PC-9 (cell line): ENCODE measurements at regions not wholly inside any gene's neighbourhood (a gene's known extent, or its start where the extent isn't known, plus 50 kb on each side); places are given as distances from the start of the nearest gene placed in this dataset.

ENCODE experiments used
- BruUV-seq: library from RNA; stranded (reverse); fragments of 400-500 nt; replicated peaks from 2 replicates; lab custom pipeline; 2021; lab: Mats Ljungman, UMichigan
- CTCF ChIA-PET: fragments of 300-600 bp; sonication (Branson Sonifier 250); formaldehyde crosslinking; loops from one replicate; lab custom pipeline; 2022; ENCODE audit warnings: antibody characterized with exemption; lab: Charles Lee
- POLR2A ChIA-PET: fragments of 300-600 bp; sonication (Branson Sonifier 250); formaldehyde crosslinking; loops from one replicate; lab custom pipeline; 2022; ENCODE audit warnings: antibody characterized with exemption; ENCODE audit not compliant: unreplicated experiment; lab: Charles Lee
- DNase-seq, 2 experiments: peaks; one replicate each; pipeline versions ENCODE4 v3.0.0 to v3.0.0-alpha.2; 2015 to 2022; ENCODE audit warnings: mixed read lengths in 1 of 2
- H2AFZ ChIP-seq: fragments of 200-600 bp; sonication (generic); 2 replicates; pipeline ENCODE4 v1.8.1; 2017; ENCODE audit warnings: antibody characterized with exemption
- H3F3A ChIP-seq: fragments of 200-600 bp; sonication (generic); 2 replicates; pipeline ENCODE4 v1.8.1; 2017; ENCODE audit warnings: antibody characterized with exemption, mild to moderate bottlenecking, low read depth; ENCODE audit not compliant: insufficient read depth
- H3K27ac ChIP-seq: fragments of 200-600 bp; sonication (generic); 2 replicates; pipeline ENCODE4 v1.6.1; 2016; ENCODE audit warnings: mixed run types
- H3K27me3 ChIP-seq: fragments of 200-600 bp; sonication (generic); 2 replicates; pipeline ENCODE4 v1.6.1; 2016; ENCODE audit warnings: low read depth, mixed run types; ENCODE audit not compliant: insufficient read depth
- H3K36me3 ChIP-seq: fragments of 200-600 bp; sonication (generic); 2 replicates; pipeline ENCODE4 v1.6.1; 2016; ENCODE audit warnings: low read depth, mixed run types
- H3K4me1 ChIP-seq: fragments of 200-600 bp; sonication (generic); replicated peaks from 2 replicates; pipeline ENCODE4 v1.6.1; 2016; ENCODE audit warnings: mixed run types; ENCODE audit not compliant: insufficient read depth
- H3K4me2 ChIP-seq: fragments of 200-600 bp; sonication (generic); 2 replicates; pipeline ENCODE4 v1.6.1; 2017; ENCODE audit warnings: mixed run types
- H3K4me3 ChIP-seq: fragments of 200-600 bp; sonication (generic); 2 replicates; pipeline ENCODE4 v1.6.1; 2016; ENCODE audit warnings: mixed run types
- H3K79me2 ChIP-seq: fragments of 200-600 bp; sonication (generic); 2 replicates; pipeline ENCODE4 v1.6.1; 2017; ENCODE audit warnings: low read depth, mixed run types
- H3K9me2 ChIP-seq: fragments of 200-600 bp; sonication (generic); 2 replicates; pipeline ENCODE4 v1.8.1; 2017; ENCODE audit warnings: mild to moderate bottlenecking; ENCODE audit not compliant: insufficient read depth
- H3K9me3 ChIP-seq: fragments of 200-600 bp; sonication (generic); 2 replicates; pipeline ENCODE4 v1.8.1; 2016; ENCODE audit warnings: low read depth; ENCODE audit not compliant: insufficient read depth
- H4K20me1 ChIP-seq: fragments of 200-600 bp; sonication (generic); 2 replicates; pipeline ENCODE4 v1.8.1; 2017; ENCODE audit not compliant: insufficient read depth
- EZH2 ChIP-seq: fragments of 200-600 bp; sonication (generic); IDR thresholded peaks from 2 replicates; pipeline ENCODE4 v1.8.0; 2017; ENCODE audit warnings: antibody characterized with exemption, low read depth
- intact Hi-C: fragments of 100-400 bp; cut with micrococcal nuclease; formaldehyde crosslinking; loops from one replicate; pipeline ENCODE4 v1.10.0; 2022; ENCODE audit not compliant: unreplicated experiment
- TF ChIP-seq, protein P1 (sequence below): fragments of 200-600 bp; sonication (generic); conservative IDR thresholded peaks from 2 replicates; pipeline ENCODE4 v1.6.1; 2017; ENCODE audit warnings: mixed run types, antibody characterized with exemption, mild to moderate bottlenecking, moderate library complexity

DNA sequence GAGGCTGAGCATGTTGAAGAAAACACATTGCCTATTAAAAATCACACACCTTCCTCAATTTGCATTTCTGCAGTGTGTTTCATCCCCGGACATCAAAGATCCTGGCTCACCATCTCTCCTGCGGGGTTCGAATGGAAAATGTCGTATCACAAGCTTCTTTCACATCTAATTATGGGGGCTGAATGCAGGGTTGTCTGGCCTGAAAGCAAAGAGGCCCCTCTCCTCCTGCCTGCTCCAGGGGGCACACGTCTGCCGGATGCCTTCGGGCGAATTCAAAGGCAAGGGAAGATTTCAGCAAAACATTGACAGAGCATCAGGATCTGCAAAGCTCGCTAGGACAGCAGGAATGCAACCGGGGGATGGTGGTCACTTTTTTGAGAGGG is 1447.7 kb downstream of the TBC1D22A start:
- POLR2A ChIA-PET: no interaction called here
- Histone ChIP-seq H3K9me2 (no peaks in the 10 kb centered on the region), H3F3A (no peaks in the 10 kb centered on the region), H3K9me3 (no peaks in the 10 kb centered on the region), H4K20me1 (no peaks in the 10 kb centered on the region), H3K4me1 (no peaks in the 10 kb centered on the region), H3K36me3 (no peaks in the 10 kb centered on the region), H3K27ac (no peak overlapping the region), H3K4me3 (no peak overlapping the region), H2AFZ (no peak overlapping the region), H3K4me2 (no peak overlapping the region), H3K27me3 (peaks cover 76% of the 10 kb centered on the region), H3K79me2 (no peaks in the 10 kb centered on the region)
- intact Hi-C loops: no loop called here
- no peak for TF ChIP-seq EZH2
- TF ChIP-seq, protein P1, sequence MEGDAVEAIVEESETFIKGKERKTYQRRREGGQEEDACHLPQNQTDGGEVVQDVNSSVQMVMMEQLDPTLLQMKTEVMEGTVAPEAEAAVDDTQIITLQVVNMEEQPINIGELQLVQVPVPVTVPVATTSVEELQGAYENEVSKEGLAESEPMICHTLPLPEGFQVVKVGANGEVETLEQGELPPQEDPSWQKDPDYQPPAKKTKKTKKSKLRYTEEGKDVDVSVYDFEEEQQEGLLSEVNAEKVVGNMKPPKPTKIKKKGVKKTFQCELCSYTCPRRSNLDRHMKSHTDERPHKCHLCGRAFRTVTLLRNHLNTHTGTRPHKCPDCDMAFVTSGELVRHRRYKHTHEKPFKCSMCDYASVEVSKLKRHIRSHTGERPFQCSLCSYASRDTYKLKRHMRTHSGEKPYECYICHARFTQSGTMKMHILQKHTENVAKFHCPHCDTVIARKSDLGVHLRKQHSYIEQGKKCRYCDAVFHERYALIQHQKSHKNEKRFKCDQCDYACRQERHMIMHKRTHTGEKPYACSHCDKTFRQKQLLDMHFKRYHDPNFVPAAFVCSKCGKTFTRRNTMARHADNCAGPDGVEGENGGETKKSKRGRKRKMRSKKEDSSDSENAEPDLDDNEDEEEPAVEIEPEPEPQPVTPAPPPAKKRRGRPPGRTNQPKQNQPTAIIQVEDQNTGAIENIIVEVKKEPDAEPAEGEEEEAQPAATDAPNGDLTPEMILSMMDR: no peak
- no peak for DNase-seq
- CTCF ChIA-PET: no interaction called here
- no TSS peak for BruUV-seq

DNA sequence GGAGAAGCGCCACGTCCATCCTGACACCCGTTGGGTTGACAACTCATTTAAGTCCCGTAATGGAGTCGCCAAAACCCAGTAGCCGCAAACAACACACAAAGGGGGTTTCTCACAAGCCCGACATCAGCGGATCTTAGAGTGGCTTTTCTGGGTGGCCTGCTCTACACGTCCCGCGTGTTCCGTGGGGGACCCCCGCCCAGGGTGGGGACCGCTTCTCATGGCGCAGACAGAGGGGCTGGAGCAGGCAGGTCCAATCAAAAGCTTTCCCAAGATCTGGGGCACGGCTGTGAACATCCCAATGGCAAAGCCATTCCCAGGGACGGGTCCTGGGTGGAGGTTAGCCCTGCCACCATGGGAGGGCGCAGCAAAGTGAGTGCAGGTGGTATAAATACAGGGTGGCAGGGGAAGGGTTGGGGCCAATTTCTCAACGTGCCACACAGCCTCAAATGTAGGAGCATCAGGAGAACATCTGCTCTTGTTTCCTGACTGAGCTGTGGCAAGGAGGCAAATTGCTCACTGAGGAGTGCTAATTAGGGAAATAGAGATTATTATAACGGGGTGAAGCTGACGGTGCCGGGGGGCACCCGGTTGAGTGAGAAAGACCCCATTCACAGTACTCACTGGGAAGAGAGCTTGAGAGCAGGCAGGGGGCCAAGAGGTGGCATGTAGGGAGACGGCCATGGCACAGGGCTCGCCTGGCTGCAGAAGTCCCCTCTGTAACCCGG is 1447.2 kb downstream of the TBC1D22A start:
- H3K79me2 ChIP-seq: no peaks in the 10 kb centered on the region
- H3K4me3 ChIP-seq: no peak overlapping the region
- H3K27ac ChIP-seq: no peak overlapping the region
- no peaks in the 10 kb centered on the region for H3K9me2 ChIP-seq
- H4K20me1 ChIP-seq: no peaks in the 10 kb centered on the region
- POLR2A ChIA-PET: no interaction called here
- H3K27me3 ChIP-seq: peaks cover 77% of the 10 kb centered on the region
- no peaks in the 10 kb centered on the region for H3F3A ChIP-seq
- H3K4me1 ChIP-seq: no peaks in the 10 kb centered on the region
- BruUV-seq: no TSS peak
- no peak overlapping the region for H3K4me2 ChIP-seq
- intact Hi-C loops: no loop called here
- no peak for DNase-seq
- no peaks in the 10 kb centered on the region for H3K9me3 ChIP-seq
- H3K36me3 ChIP-seq: no peaks in the 10 kb centered on the region
- TF ChIP-seq, protein P1: no peak
- no peak for TF ChIP-seq EZH2
- CTCF ChIA-PET: no interaction called here
- H2AFZ ChIP-seq: no peak overlapping the region

DNA sequence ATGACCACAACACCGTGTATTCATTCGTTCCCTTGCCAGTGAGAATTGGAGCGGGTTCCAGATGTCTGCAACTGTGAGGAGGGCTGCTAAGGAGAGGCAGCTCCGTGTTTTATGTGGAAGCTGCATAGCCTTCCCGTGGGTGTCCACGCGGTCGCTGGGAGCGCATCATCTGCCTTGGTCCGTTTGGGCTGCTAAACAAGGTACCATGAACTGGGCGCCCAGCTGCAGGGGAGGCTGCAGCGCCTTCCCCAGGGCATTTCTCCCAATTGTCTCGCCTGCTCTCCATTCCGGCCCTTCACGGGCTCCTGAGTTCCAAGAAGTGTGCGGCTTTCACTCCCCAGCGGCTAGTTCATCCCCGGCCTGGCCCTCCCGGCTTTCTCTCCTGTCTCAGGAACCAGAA is 1446.4 kb downstream of the TBC1D22A start:
- no peaks in the 10 kb centered on the region for H3F3A ChIP-seq
- intact Hi-C loops: no loop called here
- no peak overlapping the region for H3K4me3 ChIP-seq
- no peak overlapping the region for H3K27ac ChIP-seq
- H3K9me2 ChIP-seq: no peaks in the 10 kb centered on the region
- H3K4me1 ChIP-seq: no peaks in the 10 kb centered on the region
- no TSS peak for BruUV-seq
- H4K20me1 ChIP-seq: no peaks in the 10 kb centered on the region
- no peak overlapping the region for H2AFZ ChIP-seq
- DNase-seq: no peak
- ChIA-PET POLR2A (no interaction called here), CTCF (no interaction called here)
- H3K27me3 ChIP-seq: peaks cover 73% of the 10 kb centered on the region
- no peaks in the 10 kb centered on the region for H3K36me3 ChIP-seq
- H3K79me2 ChIP-seq: no peaks in the 10 kb centered on the region
- H3K9me3 ChIP-seq: no peaks in the 10 kb centered on the region
- no peak for TF ChIP-seq EZH2
- TF ChIP-seq, protein P1: no peak
- no peak overlapping the region for H3K4me2 ChIP-seq
